ENCODE measurements at regions not wholly inside any gene's neighbourhood (a gene's known extent, or its start where the extent isn't known, plus 50 kb on each side); places are given as distances from the start of the nearest gene placed in this dataset.

- TF ChIP-seq, protein P1, sequence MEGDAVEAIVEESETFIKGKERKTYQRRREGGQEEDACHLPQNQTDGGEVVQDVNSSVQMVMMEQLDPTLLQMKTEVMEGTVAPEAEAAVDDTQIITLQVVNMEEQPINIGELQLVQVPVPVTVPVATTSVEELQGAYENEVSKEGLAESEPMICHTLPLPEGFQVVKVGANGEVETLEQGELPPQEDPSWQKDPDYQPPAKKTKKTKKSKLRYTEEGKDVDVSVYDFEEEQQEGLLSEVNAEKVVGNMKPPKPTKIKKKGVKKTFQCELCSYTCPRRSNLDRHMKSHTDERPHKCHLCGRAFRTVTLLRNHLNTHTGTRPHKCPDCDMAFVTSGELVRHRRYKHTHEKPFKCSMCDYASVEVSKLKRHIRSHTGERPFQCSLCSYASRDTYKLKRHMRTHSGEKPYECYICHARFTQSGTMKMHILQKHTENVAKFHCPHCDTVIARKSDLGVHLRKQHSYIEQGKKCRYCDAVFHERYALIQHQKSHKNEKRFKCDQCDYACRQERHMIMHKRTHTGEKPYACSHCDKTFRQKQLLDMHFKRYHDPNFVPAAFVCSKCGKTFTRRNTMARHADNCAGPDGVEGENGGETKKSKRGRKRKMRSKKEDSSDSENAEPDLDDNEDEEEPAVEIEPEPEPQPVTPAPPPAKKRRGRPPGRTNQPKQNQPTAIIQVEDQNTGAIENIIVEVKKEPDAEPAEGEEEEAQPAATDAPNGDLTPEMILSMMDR (conservative IDR thresholded peaks at IDR 0.05; ENCODE audit: low read depth, low read length): no peak
- TF ChIP-seq POLR2A (IDR thresholded peaks at IDR 0.05; ENCODE audit: low read depth, low read length) (no peak), MXI1 (IDR thresholded peaks at IDR 0.05; ENCODE audit: borderline replicate concordance, low read depth, low read length) (no peak), NFE2L2 (IDR thresholded peaks at IDR 0.05; ENCODE audit: low read depth, low read length) (no peak), RAD21 (IDR thresholded peaks at IDR 0.05; ENCODE audit: low read length) (no peak), BHLHE40 (IDR thresholded peaks at IDR 0.05; ENCODE audit: low read depth, low read length) (no peak), FOS (IDR thresholded peaks at IDR 0.05; ENCODE audit: low read depth, low read length) (no peak), RFX5 (IDR thresholded peaks at IDR 0.05; ENCODE audit: low read depth, low read length) (no peak)
- TF ChIP-seq, protein P2, sequence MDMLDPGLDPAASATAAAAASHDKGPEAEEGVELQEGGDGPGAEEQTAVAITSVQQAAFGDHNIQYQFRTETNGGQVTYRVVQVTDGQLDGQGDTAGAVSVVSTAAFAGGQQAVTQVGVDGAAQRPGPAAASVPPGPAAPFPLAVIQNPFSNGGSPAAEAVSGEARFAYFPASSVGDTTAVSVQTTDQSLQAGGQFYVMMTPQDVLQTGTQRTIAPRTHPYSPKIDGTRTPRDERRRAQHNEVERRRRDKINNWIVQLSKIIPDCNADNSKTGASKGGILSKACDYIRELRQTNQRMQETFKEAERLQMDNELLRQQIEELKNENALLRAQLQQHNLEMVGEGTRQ (IDR thresholded peaks at IDR 0.05; ENCODE audit: low read depth, low read length): no peak
Measured at GRCh38 chr9:74431467-74431866, 65.7 kb upstream of the RORB start.

Data from IMR-90 (cell line).